ENCODE measurements at regions not wholly inside any gene's neighbourhood (a gene's known extent, or its start where the extent isn't known, plus 50 kb on each side); places are given as distances from the start of the nearest gene placed in this dataset.
A peak's percentile ranks its signal among the peaks of the same experiment; 100 is the strongest.

- Histone ChIP-seq H3K9me3 (ENCODE audit: control insufficient read depth in 1 of 2, insufficient read depth in 1 of 2, low read depth in 1 of 2, low read length in 2 of 2) (no peaks in the 10 kb centered on the region), H3K27me3 (ENCODE audit: insufficient read depth, low read length) (no peaks in the 10 kb centered on the region), H3K9ac (ENCODE audit: low read length) (no peak overlapping the region), H3K79me2 (ENCODE audit: insufficient read depth, low read length) (no peaks in the 10 kb centered on the region), H3K4me3 (replicated peaks in 1 of 2; ENCODE audit: low read depth in 1 of 2, low read length in 2 of 2) (no peak overlapping the region), H3K4me1 (ENCODE audit: control insufficient read depth in 1 of 2, insufficient read depth in 2 of 2, low read length in 2 of 2) (peaks cover 0 to 8% of the 10 kb centered on the region in 2 experiments; a peak in 1 of 4 replicates), H4K20me1 (ENCODE audit: insufficient read depth) (no peaks in the 10 kb centered on the region), H3K4me2 (ENCODE audit: low read length) (no peak overlapping the region), H3K27ac (ENCODE audit: low read depth, low read length) (no peak overlapping the region), H3K9me2 (ENCODE audit: insufficient read depth) (no peaks in the 10 kb centered on the region), H3K36me3 (ENCODE audit: control insufficient read depth in 1 of 2, insufficient read depth in 2 of 2, low read length in 2 of 2) (no peaks in the 10 kb centered on the region), H2AFZ (ENCODE audit: low read depth, low read length, poor library complexity, severe bottlenecking) (peak overlapping the region; percentile 98)
- ChIA-PET CTCF (interaction anchor here (0.7 to 4.2 kb wide), 21 partner anchors 10 to 613 kb away, joined by 3 to 81 read pairs (median 6); no protein-coding TSS in a partner anchor), RAD21 (ENCODE audit: low non-redundant PET in 1 of 2, low total read pairs in 2 of 2, uncharacterized antibody in 2 of 2, unreplicated experiment in 2 of 2) (interaction anchor here (0.8 to 1.7 kb wide), 8 partner anchors 223 to 433 kb away, joined by 3 to 11 read pairs (median 7); no protein-coding TSS in a partner anchor), POLR2A (interaction anchor here (1.2 kb wide), 1 partner anchor 424 kb away, joined by 10 read pairs; no protein-coding TSS in a partner anchor)
- no TSS peak for BruUV-seq (replicated peaks)
- intact Hi-C loops (cut with micrococcal nuclease), result loop anchor here (1.0 to 10.0 kb wide), 5 partner anchors 223 to 501 kb away; no protein-coding TSS in a partner anchor
- ATAC-seq (peak; percentile 98), DNase-seq (ENCODE audit: low read depth, low spot score) (peak; percentile 74)
- TF ChIP-seq CTCF (IDR thresholded peaks at IDR 0.05 in 2 of 3, conservative IDR thresholded peaks at IDR 0.05 in 1 of 3; ENCODE audit: borderline replicate concordance in 1 of 3, insufficient read depth in 1 of 3, low read depth in 2 of 3, low read length in 2 of 3), result peak; percentile 68 to 91 (median 81)
- no peak for TF ChIP-seq CBX3 (IDR thresholded peaks at IDR 0.05; ENCODE audit: low read depth)
- no peak; the same call in 1 of the 2 replicates for TF ChIP-seq ATF3 (IDR thresholded peaks at IDR 0.05)
- TF ChIP-seq ZNF274 (IDR thresholded peaks at IDR 0.05; ENCODE audit: low read depth, low read length), result no peak
- TF ChIP-seq ZBTB33 (IDR thresholded peaks at IDR 0.05; ENCODE audit: extremely low read depth, insufficient replicate concordance, low read length), result no peak
- TF ChIP-seq POLR2AphosphoS5 (IDR thresholded peaks at IDR 0.05; ENCODE audit: low read depth, low read length), result no peak
- TF ChIP-seq ZFX (IDR thresholded peaks at IDR 0.05), result no peak
- no peak for TF ChIP-seq EZH2phosphoT487 (IDR thresholded peaks at IDR 0.05; ENCODE audit: borderline replicate concordance)
- TF ChIP-seq SIN3A (IDR thresholded peaks at IDR 0.05; ENCODE audit: low read depth), result no peak
- TF ChIP-seq EZH2 (IDR thresholded peaks at IDR 0.05), result no peak
- TF ChIP-seq CEBPB (IDR thresholded peaks at IDR 0.05; ENCODE audit: low read depth), result no peak
- peak; percentile 5 for TF ChIP-seq YY1 (IDR thresholded peaks at IDR 0.05; ENCODE audit: extremely low read depth, insufficient replicate concordance, low read depth, low read length)
- peak; percentile 95 for TF ChIP-seq RAD21 (IDR thresholded peaks at IDR 0.05; ENCODE audit: low read depth)
- no peak for TF ChIP-seq REST (IDR thresholded peaks at IDR 0.05; ENCODE audit: low read depth)
- TF ChIP-seq SP1 (IDR thresholded peaks at IDR 0.05; ENCODE audit: low read depth), result no peak
- TF ChIP-seq JUND (IDR thresholded peaks at IDR 0.05), result no peak
- no peak for TF ChIP-seq SRF (IDR thresholded peaks at IDR 0.05; ENCODE audit: low read depth)
- no peak for TF ChIP-seq ELF1 (IDR thresholded peaks at IDR 0.05; ENCODE audit: borderline replicate concordance, low read depth)
These were observed 87.5 kb upstream of the PPP2R2B start for GRCh38 chr5:146965761-146966659.
